ENCODE measurements at regions not wholly inside any gene's neighbourhood (a gene's known extent, or its start where the extent isn't known, plus 50 kb on each side); places are given as distances from the start of the nearest gene placed in this dataset.

- Histone ChIP-seq H3K4me1 (ENCODE audit: control insufficient read depth, insufficient read depth, low read length, poor library complexity, severe bottlenecking) (no peaks in the 10 kb centered on the region), H3K27ac (ENCODE audit: insufficient read depth, low read length, poor library complexity, severe bottlenecking) (no peak overlapping the region), H3K36me3 (ENCODE audit: control insufficient read depth, insufficient read depth, low read length) (no peaks in the 10 kb centered on the region), H3K9me3 (ENCODE audit: control insufficient read depth in 2 of 2, low read length in 2 of 2) (no peaks in the 10 kb centered on the region), H3K4me3 (ENCODE audit: low read depth, low read length) (no peak overlapping the region), H3K27me3 (ENCODE audit: control insufficient read depth, insufficient read depth, low read length) (no peaks in the 10 kb centered on the region)
- DNase-seq (no peak), ATAC-seq (ENCODE audit: low read depth in 2 of 2) (no peak)
- no peaks in the 10 kb centered on the region for H3K36me3 Mint-ChIP-seq
- H3K4me3 Mint-ChIP-seq: no peak overlapping the region
- peaks cover 4% of the 10 kb centered on the region for H3K27me3 Mint-ChIP-seq
- peaks cover 0 to 2% (median 0%) of the 10 kb centered on the region in 7 donors for H3K9me3 Mint-ChIP-seq
- H3K4me1 Mint-ChIP-seq: no peaks in the 10 kb centered on the region
- H3K27ac Mint-ChIP-seq: no peak overlapping the region
Measured at GRCh38 chr3:27574438-27574795, 90.2 kb upstream of the SLC4A7 start.

- no peaks in the 10 kb centered on the region for H3K36me3 ChIP-seq (ENCODE audit: control insufficient read depth, insufficient read depth, low read length)
- DNase-seq: no peak
- no peak overlapping the region for H3K4me3 ChIP-seq (ENCODE audit: low read depth, low read length)
- Mint-ChIP-seq H3K4me1 (no peaks in the 10 kb centered on the region), H3K9me3 (peaks cover 0 to 2% (median 0%) of the 10 kb centered on the region in 7 donors), H3K27ac (no peak overlapping the region), H3K36me3 (no peaks in the 10 kb centered on the region), H3K4me3 (no peak overlapping the region), H3K27me3 (peaks cover 4% of the 10 kb centered on the region)
- no peak overlapping the region for H3K27ac ChIP-seq (ENCODE audit: insufficient read depth, low read length, poor library complexity, severe bottlenecking)
- H3K27me3 ChIP-seq (ENCODE audit: control insufficient read depth, insufficient read depth, low read length): no peaks in the 10 kb centered on the region
- H3K4me1 ChIP-seq (ENCODE audit: control insufficient read depth, insufficient read depth, low read length, poor library complexity, severe bottlenecking): no peaks in the 10 kb centered on the region
- no peak for ATAC-seq (ENCODE audit: low read depth in 2 of 2)
- no peaks in the 10 kb centered on the region for H3K9me3 ChIP-seq (ENCODE audit: control insufficient read depth in 2 of 2, low read length in 2 of 2)
Measured at GRCh38 chr3:27573780-27574437, 89.7 kb upstream of the SLC4A7 start.

- Histone ChIP-seq H3K9me3 (ENCODE audit: control insufficient read depth in 2 of 2, low read length in 2 of 2) (no peaks in the 10 kb centered on the region), H3K4me1 (ENCODE audit: control insufficient read depth, insufficient read depth, low read length, poor library complexity, severe bottlenecking) (no peaks in the 10 kb centered on the region), H3K36me3 (ENCODE audit: control insufficient read depth, insufficient read depth, low read length) (no peaks in the 10 kb centered on the region), H3K27me3 (ENCODE audit: control insufficient read depth, insufficient read depth, low read length) (no peaks in the 10 kb centered on the region), H3K4me3 (ENCODE audit: low read depth, low read length) (no peak overlapping the region), H3K27ac (ENCODE audit: insufficient read depth, low read length, poor library complexity, severe bottlenecking) (no peak overlapping the region)
- ATAC-seq (ENCODE audit: low read depth in 2 of 2) (no peak), DNase-seq (no peak)
- Mint-ChIP-seq H3K27ac (no peak overlapping the region), H3K4me1 (no peaks in the 10 kb centered on the region), H3K27me3 (peaks cover 4% of the 10 kb centered on the region), H3K9me3 (peaks cover 0 to 2% (median 0%) of the 10 kb centered on the region in 7 donors), H3K4me3 (no peak overlapping the region), H3K36me3 (no peaks in the 10 kb centered on the region)
Measured at GRCh38 chr3:27573138-27573537, 89.0 kb upstream of the SLC4A7 start.

DNA sequence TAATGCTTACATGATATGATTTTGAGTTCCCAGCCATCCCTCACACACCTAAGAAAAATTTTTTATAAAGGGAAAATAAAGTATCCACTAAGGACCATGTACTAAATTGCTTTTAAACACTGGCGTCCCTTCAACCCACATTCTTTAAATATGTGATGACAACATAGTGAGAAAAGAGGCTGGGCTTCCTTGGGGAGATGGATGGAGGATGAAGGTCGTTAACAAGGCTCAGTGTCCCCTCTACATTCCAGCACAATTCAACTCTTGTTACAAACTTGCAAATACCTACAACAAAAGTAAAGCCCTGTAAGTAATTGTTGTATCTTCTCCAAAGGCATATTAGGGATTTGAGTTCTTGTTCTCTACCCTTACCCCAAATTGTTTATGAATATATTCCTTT, 87.2 kb upstream of the SLC4A7 start:
- Mint-ChIP-seq H3K9me3 (peaks cover 0 to 2% (median 0%) of the 10 kb centered on the region in 7 donors), H3K27ac (peak overlapping the region in 1 of 3 donors; percentile 57), H3K4me3 (no peak overlapping the region), H3K4me1 (no peaks in the 10 kb centered on the region), H3K36me3 (no peaks in the 10 kb centered on the region), H3K27me3 (no peaks in the 10 kb centered on the region)
- ATAC-seq (ENCODE audit: low read depth in 2 of 2) (no peak), DNase-seq (no peak)
- no peak overlapping the region for H3K4me3 ChIP-seq (ENCODE audit: low read depth, low read length)
- H3K9me3 ChIP-seq (ENCODE audit: control insufficient read depth in 2 of 2, low read length in 2 of 2): no peaks in the 10 kb centered on the region
- H3K36me3 ChIP-seq (ENCODE audit: control insufficient read depth, insufficient read depth, low read length): no peaks in the 10 kb centered on the region
- no peak overlapping the region for H3K27ac ChIP-seq (ENCODE audit: insufficient read depth, low read length, poor library complexity, severe bottlenecking)
- no peaks in the 10 kb centered on the region for H3K27me3 ChIP-seq (ENCODE audit: control insufficient read depth, insufficient read depth, low read length)
- no peaks in the 10 kb centered on the region for H3K4me1 ChIP-seq (ENCODE audit: control insufficient read depth, insufficient read depth, low read length, poor library complexity, severe bottlenecking)

- DNase-seq: no peak
- Histone ChIP-seq H3K4me1 (ENCODE audit: control insufficient read depth, insufficient read depth, low read length, poor library complexity, severe bottlenecking) (no peaks in the 10 kb centered on the region), H3K27me3 (ENCODE audit: control insufficient read depth, insufficient read depth, low read length) (no peaks in the 10 kb centered on the region), H3K36me3 (ENCODE audit: control insufficient read depth, insufficient read depth, low read length) (no peaks in the 10 kb centered on the region), H3K9me3 (ENCODE audit: control insufficient read depth in 2 of 2, low read length in 2 of 2) (no peaks in the 10 kb centered on the region), H3K4me3 (ENCODE audit: low read depth, low read length) (no peak overlapping the region), H3K27ac (ENCODE audit: insufficient read depth, low read length, poor library complexity, severe bottlenecking) (no peak overlapping the region)
- ATAC-seq (ENCODE audit: low read depth in 2 of 2): no peak
- no peaks in the 10 kb centered on the region for H3K36me3 Mint-ChIP-seq
- no peaks in the 10 kb centered on the region for H3K27me3 Mint-ChIP-seq
- no peaks in the 10 kb centered on the region for H3K4me1 Mint-ChIP-seq
- peaks cover 0 to 2% (median 0%) of the 10 kb centered on the region in 7 donors for H3K9me3 Mint-ChIP-seq
- no peak overlapping the region for H3K4me3 Mint-ChIP-seq
- H3K27ac Mint-ChIP-seq: peak overlapping the region in 2 of 3 donors; percentile 57 to 77
Measured at GRCh38 chr3:27570421-27571106, 86.4 kb upstream of the SLC4A7 start.

- no peaks in the 10 kb centered on the region for H3K4me1 ChIP-seq (ENCODE audit: control insufficient read depth, insufficient read depth, low read length, poor library complexity, severe bottlenecking)
- no peaks in the 10 kb centered on the region for H3K27me3 ChIP-seq (ENCODE audit: control insufficient read depth, insufficient read depth, low read length)
- H3K4me3 ChIP-seq (ENCODE audit: low read depth, low read length): no peak overlapping the region
- Mint-ChIP-seq H3K27me3 (no peaks in the 10 kb centered on the region), H3K36me3 (no peaks in the 10 kb centered on the region), H3K9me3 (peaks cover 0 to 2% (median 0%) of the 10 kb centered on the region in 7 donors), H3K27ac (no peak overlapping the region), H3K4me1 (no peaks in the 10 kb centered on the region), H3K4me3 (no peak overlapping the region)
- H3K9me3 ChIP-seq (ENCODE audit: control insufficient read depth in 2 of 2, low read length in 2 of 2): no peaks in the 10 kb centered on the region
- H3K36me3 ChIP-seq (ENCODE audit: control insufficient read depth, insufficient read depth, low read length): no peaks in the 10 kb centered on the region
- DNase-seq (no peak), ATAC-seq (ENCODE audit: low read depth in 2 of 2) (no peak)
- no peak overlapping the region for H3K27ac ChIP-seq (ENCODE audit: insufficient read depth, low read length, poor library complexity, severe bottlenecking)
Measured at GRCh38 chr3:27568393-27568792, 84.2 kb upstream of the SLC4A7 start.

DNA sequence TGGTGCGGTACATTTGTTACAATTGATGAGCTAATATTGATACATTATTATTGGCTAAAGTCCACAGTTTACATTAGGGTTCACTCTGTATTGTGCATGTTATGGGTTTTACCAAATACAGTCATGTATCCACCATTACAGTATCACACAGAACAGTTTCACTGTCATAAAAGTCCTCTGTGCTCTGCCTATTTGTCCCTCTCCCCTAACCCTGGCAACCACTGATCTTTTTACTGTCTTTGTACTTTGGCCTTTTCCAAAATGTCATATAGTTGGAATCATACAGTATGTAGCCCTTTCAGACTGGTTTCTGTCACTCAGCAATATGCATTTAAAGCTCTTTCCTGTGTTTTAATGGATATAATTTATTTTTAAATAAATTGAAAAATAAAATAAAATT, 83.1 kb upstream of the SLC4A7 start:
- Histone ChIP-seq H3K27me3 (ENCODE audit: control insufficient read depth, insufficient read depth, low read length) (no peaks in the 10 kb centered on the region), H3K4me1 (ENCODE audit: control insufficient read depth, insufficient read depth, low read length, poor library complexity, severe bottlenecking) (no peaks in the 10 kb centered on the region), H3K9me3 (ENCODE audit: control insufficient read depth in 2 of 2, low read length in 2 of 2) (no peaks in the 10 kb centered on the region), H3K4me3 (ENCODE audit: low read depth, low read length) (no peak overlapping the region), H3K27ac (ENCODE audit: insufficient read depth, low read length, poor library complexity, severe bottlenecking) (no peak overlapping the region), H3K36me3 (ENCODE audit: control insufficient read depth, insufficient read depth, low read length) (no peaks in the 10 kb centered on the region)
- DNase-seq (no peak), ATAC-seq (ENCODE audit: low read depth in 2 of 2) (no peak)
- Mint-ChIP-seq H3K9me3 (no peaks in the 10 kb centered on the region), H3K27me3 (no peaks in the 10 kb centered on the region), H3K4me3 (no peak overlapping the region), H3K4me1 (no peaks in the 10 kb centered on the region), H3K36me3 (no peaks in the 10 kb centered on the region), H3K27ac (no peak overlapping the region)

Measured in CD4-positive, CD25-positive, alpha-beta regulatory T cell (primary cell).